Type B pancreatic cell (in vitro differentiated cells): ENCODE measurements at regions not wholly inside any gene's neighbourhood (a gene's known extent, or its start where the extent isn't known, plus 50 kb on each side); places are given as distances from the start of the nearest gene placed in this dataset.
"Not testable (repeated sequence)": the region's sequence is repeated elsewhere in the genome, so short reads cannot be mapped to it uniquely, and the experiment has no call there.

Experiments used
- DNase-seq: peaks from one replicate; pipeline ENCODE4 v3.0.0; 2021; ENCODE audit warnings: mixed read lengths; ENCODE audit not compliant: unreplicated experiment; ENCODE audit errors: extremely low spot score
- H3K27ac Mint-ChIP-seq: 2 replicates; pipeline ENCODE4 v1.8.0; 2021; ENCODE audit warnings: mild to moderate bottlenecking, mixed read lengths
- H3K27me3 Mint-ChIP-seq: 2 replicates; pipeline ENCODE4 v1.8.0; 2021; ENCODE audit warnings: mixed read lengths
- H3K36me3 Mint-ChIP-seq: 2 replicates; pipeline ENCODE4 v1.8.0; 2021; ENCODE audit warnings: mixed read lengths
- H3K4me1 Mint-ChIP-seq: one replicate; pipeline ENCODE4 v1.8.0; 2021; ENCODE audit warnings: mixed read lengths; ENCODE audit not compliant: unreplicated experiment
- H3K4me3 Mint-ChIP-seq: 2 replicates; pipeline ENCODE4 v1.8.0; 2021; ENCODE audit warnings: mild to moderate bottlenecking, mixed read lengths
- H3K9me3 Mint-ChIP-seq: 2 replicates; pipeline ENCODE4 v1.8.0; 2021; ENCODE audit warnings: mixed read lengths
- TF ChIP-seq, protein P1 (sequence below): fragments of 200-600 bp; sonication (generic); conservative IDR thresholded peaks from 2 replicates; pipeline ENCODE4 v1.5.0; 2021; ENCODE audit warnings: antibody characterized with exemption, mild to moderate bottlenecking

DNA sequence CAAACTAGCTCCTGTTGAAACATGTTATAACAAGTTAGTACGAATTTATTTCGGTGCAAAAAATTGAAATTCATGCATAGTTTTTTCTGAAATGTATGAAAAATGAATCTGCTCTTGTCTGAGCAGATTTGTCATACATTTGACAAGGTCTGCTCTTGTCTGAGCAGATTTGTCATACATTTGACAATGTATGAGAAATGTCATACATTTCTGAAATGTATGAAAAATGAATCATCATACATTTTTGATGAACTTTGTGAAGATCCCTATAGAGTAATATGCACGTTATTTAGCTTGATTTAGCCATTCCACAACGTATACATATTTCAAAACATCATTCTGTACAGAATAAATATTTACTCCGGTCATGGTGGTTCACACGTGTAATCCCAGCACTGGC lies 85.9 kb upstream of the PARP8 start:
- DNase-seq = no peak
- no peaks in the 10 kb centered on the region for H3K4me1 Mint-ChIP-seq
- H3K9me3 Mint-ChIP-seq = peaks cover 7% of the 10 kb centered on the region
- no peak overlapping the region for H3K4me3 Mint-ChIP-seq
- no peak overlapping the region for H3K27ac Mint-ChIP-seq
- no peaks in the 10 kb centered on the region for H3K36me3 Mint-ChIP-seq
- TF ChIP-seq, protein P1, sequence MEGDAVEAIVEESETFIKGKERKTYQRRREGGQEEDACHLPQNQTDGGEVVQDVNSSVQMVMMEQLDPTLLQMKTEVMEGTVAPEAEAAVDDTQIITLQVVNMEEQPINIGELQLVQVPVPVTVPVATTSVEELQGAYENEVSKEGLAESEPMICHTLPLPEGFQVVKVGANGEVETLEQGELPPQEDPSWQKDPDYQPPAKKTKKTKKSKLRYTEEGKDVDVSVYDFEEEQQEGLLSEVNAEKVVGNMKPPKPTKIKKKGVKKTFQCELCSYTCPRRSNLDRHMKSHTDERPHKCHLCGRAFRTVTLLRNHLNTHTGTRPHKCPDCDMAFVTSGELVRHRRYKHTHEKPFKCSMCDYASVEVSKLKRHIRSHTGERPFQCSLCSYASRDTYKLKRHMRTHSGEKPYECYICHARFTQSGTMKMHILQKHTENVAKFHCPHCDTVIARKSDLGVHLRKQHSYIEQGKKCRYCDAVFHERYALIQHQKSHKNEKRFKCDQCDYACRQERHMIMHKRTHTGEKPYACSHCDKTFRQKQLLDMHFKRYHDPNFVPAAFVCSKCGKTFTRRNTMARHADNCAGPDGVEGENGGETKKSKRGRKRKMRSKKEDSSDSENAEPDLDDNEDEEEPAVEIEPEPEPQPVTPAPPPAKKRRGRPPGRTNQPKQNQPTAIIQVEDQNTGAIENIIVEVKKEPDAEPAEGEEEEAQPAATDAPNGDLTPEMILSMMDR = no peak
- peaks cover 4% of the 10 kb centered on the region for H3K27me3 Mint-ChIP-seq

DNA sequence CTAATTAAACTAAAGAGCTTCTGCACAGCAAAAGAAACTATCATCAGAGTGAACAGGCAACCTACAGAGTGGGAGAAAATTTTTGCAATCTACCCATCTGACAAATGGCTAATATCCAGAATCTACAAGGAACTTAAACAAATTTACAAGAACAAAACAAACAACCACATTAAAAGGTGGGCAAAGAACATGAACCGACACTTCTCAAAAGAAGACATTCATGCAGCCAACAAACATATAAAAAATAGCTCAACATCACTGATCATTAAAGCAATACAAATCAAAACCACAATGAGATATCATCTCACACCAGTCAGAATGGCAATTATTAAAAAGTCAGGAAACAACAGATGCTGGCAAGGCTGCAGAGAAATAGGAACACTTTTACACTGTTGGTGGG lies 84.6 kb upstream of the PARP8 start:
- H3K4me1 Mint-ChIP-seq, H3K4me3 Mint-ChIP-seq, H3K27ac Mint-ChIP-seq, DNase-seq, H3K36me3 Mint-ChIP-seq, H3K27me3 Mint-ChIP-seq, H3K9me3 Mint-ChIP-seq: not testable (repeated sequence)

- Mint-ChIP-seq H3K27ac (no peak overlapping the region), H3K9me3 (peaks cover 7% of the 10 kb centered on the region), H3K36me3 (no peaks in the 10 kb centered on the region), H3K4me1 (no peaks in the 10 kb centered on the region), H3K4me3 (no peak overlapping the region), H3K27me3 (peaks cover 4% of the 10 kb centered on the region)
- TF ChIP-seq, protein P1 = no peak
- no peak for DNase-seq
Measured at GRCh38 chr5:50582699-50583098, 83.7 kb upstream of the PARP8 start.

DNA sequence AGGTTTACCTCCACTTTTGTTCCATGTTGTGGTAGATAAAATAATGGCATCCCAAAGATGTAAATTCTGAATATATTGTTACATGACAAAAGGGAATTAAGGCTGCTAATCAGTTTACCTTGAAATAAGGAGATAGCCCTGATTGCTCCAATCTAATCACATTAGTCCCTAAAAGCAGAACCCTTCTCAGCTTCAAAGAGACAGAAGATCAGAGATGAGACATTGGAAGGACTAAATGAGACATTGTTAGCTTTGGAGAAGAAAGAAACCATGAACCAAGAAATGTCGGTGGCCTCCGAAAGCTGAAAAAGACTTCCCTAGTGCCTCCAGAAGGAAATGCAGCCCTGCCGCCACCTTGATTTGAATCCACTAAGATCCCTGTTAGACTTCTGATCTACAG lies 82.8 kb upstream of the PARP8 start:
- DNase-seq = no peak
- no peak overlapping the region for H3K4me3 Mint-ChIP-seq
- H3K27me3 Mint-ChIP-seq = peaks cover 4% of the 10 kb centered on the region

DNA sequence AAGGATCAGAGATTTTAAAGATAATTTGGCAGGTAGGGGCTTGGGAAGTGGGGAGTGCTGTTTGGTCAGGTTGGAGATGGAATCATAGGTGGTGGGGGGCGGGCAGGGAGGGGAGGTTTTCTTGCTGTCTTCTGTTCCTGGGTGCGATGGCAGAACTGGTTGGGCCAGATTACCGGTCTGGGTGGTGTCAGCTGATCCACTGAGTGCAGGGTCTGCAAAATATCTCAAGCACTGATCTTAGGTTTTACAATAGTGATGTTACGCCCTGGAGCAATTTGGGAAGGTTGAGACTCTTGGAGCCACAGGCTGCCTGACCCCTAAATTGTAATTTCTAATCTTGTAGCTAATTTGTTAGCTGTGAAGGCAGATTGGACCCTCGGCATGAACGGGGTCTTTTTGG lies 78.0 kb upstream of the PARP8 start:
- Mint-ChIP-seq H3K27ac (peak overlapping the region; percentile 88), H3K4me1 (peaks cover 17% of the 10 kb centered on the region), H3K4me3 (peak overlapping the region; percentile 84)
- not testable (repeated sequence) for H3K27me3 Mint-ChIP-seq, DNase-seq, H3K36me3 Mint-ChIP-seq, H3K9me3 Mint-ChIP-seq

More for the DNA sequence above, 82.8 kb upstream of the PARP8 start:
- Mint-ChIP-seq H3K27ac (no peak overlapping the region), H3K9me3 (peaks cover 7% of the 10 kb centered on the region), H3K36me3 (no peaks in the 10 kb centered on the region), H3K4me1 (no peaks in the 10 kb centered on the region)
- TF ChIP-seq, protein P1 = no peak

DNA sequence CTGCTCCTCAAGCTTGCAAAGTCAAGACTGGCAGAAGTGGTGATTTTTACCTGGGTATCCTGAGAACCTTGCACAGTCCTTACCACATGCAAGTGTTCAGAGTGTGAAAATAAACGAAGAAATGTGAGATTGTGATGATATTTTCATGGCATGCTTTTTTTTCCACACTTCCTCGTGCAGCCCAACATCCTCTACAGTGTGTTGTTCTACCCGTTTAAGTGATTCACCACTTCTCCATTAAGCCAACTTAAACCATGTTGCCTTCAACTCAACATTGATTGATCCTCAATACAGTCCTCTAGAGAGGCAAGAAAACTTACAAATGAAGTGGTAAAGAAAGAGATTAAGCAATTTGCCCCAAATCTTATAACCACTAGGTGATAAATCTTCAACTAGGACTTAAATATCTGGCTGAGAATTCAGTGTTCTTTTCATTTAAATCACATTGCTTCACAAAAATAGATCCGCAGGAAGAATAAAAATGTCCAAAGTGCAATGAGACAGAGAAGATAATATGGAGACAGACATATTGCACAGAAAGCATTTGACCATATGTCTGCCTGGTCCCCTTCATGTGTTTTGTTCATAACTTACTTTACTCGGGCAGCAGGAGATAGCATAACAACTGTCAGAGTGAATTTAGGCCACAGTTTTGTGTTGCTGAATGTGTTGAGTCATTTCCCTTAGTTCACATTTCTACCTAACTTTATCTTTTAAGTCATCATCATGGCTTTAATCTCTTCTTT lies 75.8 kb upstream of the PARP8 start:
- not testable (repeated sequence) for H3K4me3 Mint-ChIP-seq, DNase-seq, H3K27me3 Mint-ChIP-seq, H3K36me3 Mint-ChIP-seq, H3K9me3 Mint-ChIP-seq, H3K27ac Mint-ChIP-seq
- peaks cover 17% of the 10 kb centered on the region for H3K4me1 Mint-ChIP-seq

- DNase-seq, H3K27me3 Mint-ChIP-seq, H3K9me3 Mint-ChIP-seq, H3K4me3 Mint-ChIP-seq, H3K27ac Mint-ChIP-seq, H3K36me3 Mint-ChIP-seq: not testable (repeated sequence)
- H3K4me1 Mint-ChIP-seq = peaks cover 17% of the 10 kb centered on the region
Measured at GRCh38 chr5:50591338-50591737, 75.1 kb upstream of the PARP8 start.

- Mint-ChIP-seq H3K27ac (no peak overlapping the region), H3K9me3 (no peaks in the 10 kb centered on the region), H3K4me1 (peaks cover 17% of the 10 kb centered on the region), H3K27me3 (no peaks in the 10 kb centered on the region), H3K4me3 (no peak overlapping the region), H3K36me3 (no peaks in the 10 kb centered on the region)
- DNase-seq = no peak
- TF ChIP-seq, protein P1 = no peak
Measured at GRCh38 chr5:50593681-50594080, 72.8 kb upstream of the PARP8 start.
